DMS53 (cell line): ENCODE measurements at regions not wholly inside any gene's neighbourhood (a gene's known extent, or its start where the extent isn't known, plus 50 kb on each side); places are given as distances from the start of the nearest gene placed in this dataset.

Experiments used
- DNase-seq: peaks from one replicate; lab custom pipeline; 2025; lab: John Stamatoyannopoulos, UW

GRCh38 chr1:68848017-68848416, 351.1 kb upstream of the DEPDC1 start:
- DNase-seq, result no peak

GRCh38 chr1:68868606-68869005, 371.7 kb upstream of the DEPDC1 start:
- DNase-seq, result no peak

DNA sequence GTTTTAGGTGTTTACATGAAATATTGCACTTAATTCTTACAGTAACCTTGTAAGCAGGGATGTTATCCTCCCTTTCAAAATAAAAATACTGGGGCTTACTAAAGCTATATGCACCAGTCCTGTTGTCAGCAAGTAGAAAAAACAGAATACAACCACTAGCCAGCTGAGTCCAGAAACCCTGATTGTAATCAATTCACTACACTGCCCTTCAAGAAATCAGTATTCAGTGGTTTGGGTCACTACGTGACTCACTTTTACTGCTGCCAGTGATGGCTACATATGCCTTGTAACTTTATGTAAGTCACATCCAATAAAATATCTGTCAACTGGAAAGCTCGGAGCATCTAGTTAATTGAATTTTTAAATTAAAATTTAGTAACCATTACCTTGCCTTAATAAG, 376.3 kb upstream of the DEPDC1 start:
- DNase-seq, result no peak

- peak; percentile 69 for DNase-seq
These were observed 384.7 kb upstream of the DEPDC1 start for GRCh38 chr1:68881330-68882194.

GRCh38 chr1:68889471-68889870, 392.6 kb upstream of the DEPDC1 start:
- peak; percentile 22 for DNase-seq

GRCh38 chr1:68890736-68891135, 393.9 kb upstream of the DEPDC1 start:
- DNase-seq, result no peak

GRCh38 chr1:68904477-68904876, 407.6 kb upstream of the DEPDC1 start:
- peak; percentile 77 for DNase-seq

- no peak for DNase-seq
These were observed 409.5 kb upstream of the DEPDC1 start for GRCh38 chr1:68906431-68906830.

GRCh38 chr1:68907491-68907890, 410.6 kb upstream of the DEPDC1 start:
- peak; percentile 12 for DNase-seq

GRCh38 chr1:68908316-68908715, 411.4 kb upstream of the DEPDC1 start:
- DNase-seq, result peak; percentile 58

- peak; percentile 95 for DNase-seq
These were observed 419.5 kb upstream of the DEPDC1 start for GRCh38 chr1:68916221-68916902.

DNA sequence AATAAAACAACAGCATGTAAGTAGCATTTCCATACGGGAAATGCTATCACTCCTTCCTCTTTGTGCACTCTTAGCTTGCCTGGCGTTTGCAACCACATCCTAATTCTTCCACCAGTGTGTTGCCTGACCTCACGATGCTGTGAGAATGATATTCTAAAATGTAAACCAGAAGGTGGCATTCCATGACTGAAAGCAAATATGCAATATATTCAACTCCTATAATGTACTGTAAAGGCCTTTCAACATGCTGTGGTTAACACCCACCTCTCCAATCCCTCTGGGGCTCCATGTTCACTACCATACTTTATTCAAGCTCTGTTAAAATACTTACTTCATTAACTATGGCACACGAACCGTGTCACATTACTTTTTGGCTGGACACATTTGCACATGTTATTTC, 420.6 kb upstream of the DEPDC1 start:
- peak; percentile 23 for DNase-seq

DNA sequence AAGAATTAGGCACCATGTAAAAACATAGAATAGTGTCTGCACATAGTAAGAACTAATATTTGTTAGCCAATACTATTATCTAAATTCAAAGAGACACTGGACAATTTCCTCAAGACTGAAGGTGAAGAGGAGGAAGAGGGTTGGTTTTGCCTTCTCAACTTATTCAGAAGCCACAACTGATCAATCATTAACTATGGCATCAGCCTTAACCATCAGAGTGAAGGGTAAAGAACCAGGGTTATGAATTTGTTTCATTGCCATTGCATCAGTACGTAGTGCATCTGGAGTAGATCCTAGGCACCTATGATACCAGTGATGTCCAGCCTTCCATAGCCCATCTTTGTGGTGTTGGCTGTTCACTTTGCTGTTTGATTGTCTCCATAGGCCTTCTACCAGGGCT, 421.7 kb upstream of the DEPDC1 start:
- DNase-seq, result peak; percentile 70

DNA sequence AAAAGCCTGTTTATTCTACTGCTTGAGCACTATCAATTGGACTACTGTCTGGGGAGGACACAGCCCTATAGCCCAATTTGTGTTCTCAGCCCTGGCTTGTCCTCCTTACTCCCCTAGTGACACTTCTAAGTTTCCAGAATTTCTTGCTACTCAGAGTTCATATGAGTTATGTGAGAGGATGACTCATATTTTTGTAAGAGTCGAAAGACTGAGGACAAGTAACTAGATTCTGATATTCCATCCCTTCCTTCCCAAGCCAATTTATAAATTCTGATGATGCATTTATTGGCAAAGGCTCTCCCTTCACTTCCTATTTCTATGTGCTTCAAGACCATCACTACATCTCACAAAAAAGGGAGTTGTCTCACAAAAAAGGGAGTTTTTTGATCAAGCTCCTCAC, 422.2 kb upstream of the DEPDC1 start:
- peak; percentile 44 for DNase-seq

DNA sequence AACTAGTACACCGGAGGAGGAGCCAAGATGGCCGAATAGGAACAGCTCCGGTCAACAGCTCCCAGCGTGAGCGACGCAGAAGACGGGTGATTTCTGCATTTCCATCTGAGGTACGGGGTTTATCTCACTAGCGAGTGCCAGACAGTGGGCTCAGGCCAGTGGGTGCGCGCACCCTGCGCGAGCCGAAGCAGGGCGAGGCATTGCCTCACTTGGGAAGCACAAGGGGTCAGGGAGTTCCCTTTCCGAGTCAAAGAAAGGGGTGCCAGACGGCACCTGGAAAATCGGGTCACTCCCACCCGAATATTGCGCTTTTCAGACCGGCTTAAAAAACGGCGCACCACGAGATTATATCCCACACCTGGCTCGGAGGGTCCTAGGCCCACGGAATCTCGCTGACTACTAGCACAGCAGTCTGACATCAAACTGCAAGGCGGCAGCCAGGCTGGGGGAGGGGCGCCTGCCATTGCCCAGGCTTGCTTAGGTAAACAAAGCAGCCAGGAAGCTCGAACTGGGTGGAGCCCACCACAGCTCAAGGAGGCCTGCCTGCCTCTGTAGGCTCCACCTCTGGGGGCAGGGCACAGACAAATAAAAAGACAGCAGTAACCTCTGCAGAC, 426.7 kb upstream of the DEPDC1 start:
- DNase-seq, result peak; percentile 70

GRCh38 chr1:68930101-68930500, 433.2 kb upstream of the DEPDC1 start:
- DNase-seq, result no peak

DNA sequence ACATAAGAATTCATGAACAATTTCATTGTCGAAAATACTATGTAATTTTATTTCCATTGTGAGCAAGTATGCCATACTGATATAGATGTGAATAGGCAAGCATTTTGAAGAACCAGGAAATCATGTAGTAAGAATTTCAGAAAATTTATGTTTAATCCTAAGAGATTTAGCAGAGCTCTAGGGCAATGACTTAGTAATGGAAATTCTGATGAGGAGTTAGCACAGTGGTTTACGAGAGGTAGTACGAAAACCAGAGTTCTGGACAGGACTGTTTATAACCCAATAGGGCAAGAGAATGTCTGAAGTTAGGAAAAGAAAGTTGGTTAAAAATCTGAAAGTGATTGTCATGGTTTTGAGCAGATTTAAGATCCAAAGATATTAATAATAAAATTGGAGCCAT, 439.6 kb upstream of the DEPDC1 start:
- DNase-seq, result no peak

DNA sequence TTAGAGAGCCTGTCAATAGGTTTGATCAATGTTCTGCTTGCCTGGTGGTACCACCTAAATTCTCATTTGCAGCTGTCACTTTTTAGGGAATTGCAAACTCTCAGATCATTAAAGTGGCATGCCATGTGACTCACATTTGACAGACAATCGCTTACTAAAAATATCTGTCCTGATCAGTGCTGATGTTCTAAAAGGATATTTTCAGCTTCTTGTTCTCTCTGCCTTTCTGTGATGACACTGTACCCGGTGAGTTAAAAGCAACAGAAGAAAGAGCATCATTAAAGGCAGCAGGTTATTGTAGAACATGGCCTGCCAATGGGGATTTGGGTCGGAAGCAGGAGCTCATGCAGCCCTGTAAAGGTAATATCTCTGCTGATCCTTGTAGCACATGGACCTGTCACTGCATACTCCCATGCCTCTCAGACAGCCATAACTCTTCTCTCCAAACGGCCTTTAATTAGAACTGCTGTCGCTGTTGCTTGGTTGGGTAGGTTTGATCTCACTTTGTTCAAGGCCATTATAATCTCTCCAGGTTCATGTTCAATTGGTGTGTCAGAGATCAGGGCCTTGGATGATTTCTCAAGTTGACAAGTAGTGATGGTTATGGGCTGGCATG, 441.3 kb upstream of the DEPDC1 start:
- DNase-seq, result no peak

GRCh38 chr1:68950036-68950435, 453.2 kb upstream of the DEPDC1 start:
- DNase-seq, result no peak

- no peak for DNase-seq
These were observed 456.4 kb upstream of the DEPDC1 start for GRCh38 chr1:68953311-68953710.

DNA sequence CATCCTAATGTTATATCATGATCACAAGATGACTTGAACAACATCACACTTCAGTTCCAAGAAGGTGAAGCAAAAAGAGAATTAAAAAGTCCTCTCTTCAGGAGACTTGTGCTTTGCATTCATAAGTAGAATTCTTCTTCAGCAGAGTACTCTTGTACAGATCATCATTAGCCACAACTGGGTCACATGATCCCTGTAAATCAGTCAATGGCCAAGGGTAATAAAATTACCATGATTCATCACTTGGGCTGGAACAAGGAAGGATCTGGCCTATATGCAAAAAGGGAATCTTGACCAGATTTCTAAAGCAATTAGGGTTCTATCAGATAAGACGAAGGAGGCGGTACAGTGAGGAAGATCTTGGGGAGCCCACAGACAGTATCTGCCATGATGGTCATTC, 458.0 kb upstream of the DEPDC1 start:
- DNase-seq, result peak; percentile 73

- DNase-seq, result no peak
These were observed 458.5 kb upstream of the DEPDC1 start for GRCh38 chr1:68955424-68955823.

DNA sequence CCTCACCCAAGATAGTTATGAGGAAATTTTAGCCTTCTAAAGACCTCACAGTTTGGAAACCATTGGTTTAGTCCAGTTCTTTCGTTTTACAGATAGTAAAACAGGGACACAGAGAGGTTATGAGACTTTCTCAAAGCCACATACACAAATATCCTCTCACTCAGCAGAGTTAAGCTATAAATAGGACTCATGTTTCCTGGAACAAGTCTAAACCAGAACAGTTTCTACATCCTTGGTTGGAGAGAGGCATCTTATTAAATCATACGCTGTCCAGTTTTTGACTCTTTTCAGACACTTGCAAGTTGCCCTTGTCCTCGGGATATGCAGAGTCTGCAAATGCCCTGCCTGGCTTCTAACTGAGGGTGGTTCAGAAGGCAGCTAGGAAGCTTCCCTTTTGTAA, 462.1 kb upstream of the DEPDC1 start:
- DNase-seq, result no peak
